ENCODE measurements at regions not wholly inside any gene's neighbourhood (a gene's known extent, or its start where the extent isn't known, plus 50 kb on each side); places are given as distances from the start of the nearest gene placed in this dataset.

GRCh38 chr7:110502888-110503465 is 588.0 kb upstream of the LRRN3 start:
- TF ChIP-seq CTCF (IDR thresholded peaks at IDR 0.05; ENCODE audit: low read length) (no peak), EZH2phosphoT487 (IDR thresholded peaks at IDR 0.05; ENCODE audit: low read length) (no peak), EZH2 (optimal IDR thresholded peaks at IDR 0.05; ENCODE audit: low read depth, low read length) (no peak)

Measured in MM.1S (cell line).